Right lobe of liver (tissue), 6 donors: ENCODE measurements at regions not wholly inside any gene's neighbourhood (a gene's known extent, or its start where the extent isn't known, plus 50 kb on each side); places are given as distances from the start of the nearest gene placed in this dataset.

Source experiments
- ATAC-seq, 4 donors: fragments of 200-7000 bp; cut with Tn5 transposase; one replicate each; pipeline ENCODE4 v1.9.1; 2020; ENCODE audit warnings: mild to moderate bottlenecking in 4 of 4, moderate library complexity in 4 of 4
- DNase-seq, 3 donors: peaks; one replicate each; pipeline ENCODE4 v3.0.0-alpha.2; 2020
- H3K27ac ChIP-seq, 3 donors: fragments of 200-600 bp; one replicate each; pipeline ENCODE4 v1.8.0; 2022
- H3K27me3 ChIP-seq, 2 donors: fragments of 200-600 bp; one replicate each; pipeline ENCODE4 v1.8.0; 2022
- H3K36me3 ChIP-seq, 4 donors: fragments of 200-600 bp; sonication (generic) in 1 of 4; one replicate each; pipeline versions ENCODE4 v1.5.1 to v1.8.0; 2017 to 2022; ENCODE audit warnings: control low read depth in 1 of 4
- H3K4me1 ChIP-seq, 4 donors: fragments of 200-600 bp; sonication (generic) in 1 of 4; one replicate each; pipeline versions ENCODE4 v1.5.1 to v1.8.0; 2017 to 2022; ENCODE audit warnings: control low read depth in 1 of 4
- H3K4me3 ChIP-seq, 3 donors: fragments of 200-600 bp; one replicate each; pipeline ENCODE4 v1.8.0; 2022
- H3K9me3 ChIP-seq, 4 donors: fragments of 200-600 bp; sonication (generic) in 1 of 4; one replicate each; pipeline versions ENCODE4 v1.5.1 to v1.8.0; 2017 to 2022; ENCODE audit warnings: control low read depth in 1 of 4
- POLR2A ChIP-seq: fragments of 450-650 bp; IDR thresholded peaks from one replicate; pipeline ENCODE4 v1.6.1; 2017; ENCODE audit warnings: antibody characterized with exemption, mild to moderate bottlenecking
- WGBS: methylation state at CpG from one replicate; pipeline ENCODE4 v1.1.6; 2018; ENCODE audit warnings: low coverage, low lambda C conversion rate; ENCODE audit not compliant: insufficient coverage; ENCODE audit errors: missing lambda C conversion rate; 5-methylcytosine and 5-hydroxymethylcytosine counted together
- intact Hi-C, 2 donors: fragments of 100-400 bp; cut with DNase I; formaldehyde crosslinking; loops; one replicate each; pipeline versions ENCODE4 v1.11.2 to v1.14.1; 2022
- TF ChIP-seq, protein P1 (sequence below), 4 donors: fragments of 200-600 bp in 3 of 4; fragments of 450-650 bp in 1 of 4; IDR thresholded peaks; one replicate each; pipeline versions ENCODE4 v1.5.1 to v1.8.0; 2016 to 2022; ENCODE audit warnings: antibody characterized with exemption in 4 of 4, mild to moderate bottlenecking in 2 of 4
- donor health status: DM: no; HTN: yes; CAD: no.
- donor health status: DM: no; HTN: no; CAD: no.
- donor health status: DM: no; HTN: no; CAD: no.
- donor health status: DM: no; HTN: yes; CAD: no.
- donor health status: DM: no; HTN: yes; CAD: no.

DNA sequence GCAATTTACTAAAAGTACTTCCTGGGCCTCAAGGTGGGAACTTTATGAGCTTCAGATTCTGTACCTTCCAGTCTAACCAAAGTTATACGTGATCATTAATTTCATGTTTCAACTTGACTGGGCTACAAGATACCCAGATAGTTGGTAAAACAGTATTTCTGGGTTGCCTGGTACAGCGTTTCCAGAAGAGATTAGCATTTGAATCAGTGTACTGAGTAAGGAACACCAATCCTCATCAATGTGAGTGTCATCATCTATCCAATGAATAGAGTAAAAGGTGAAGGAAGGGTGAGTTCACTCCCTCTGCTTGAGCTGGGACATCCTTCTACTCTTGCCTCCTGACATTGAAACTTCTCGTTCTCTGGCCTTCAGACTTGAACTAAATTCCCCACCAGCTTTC lies 274.5 kb upstream of the ID2 start:
- Histone ChIP-seq H3K27ac (no peak overlapping the region), H3K27me3 (no peaks in the 10 kb centered on the region), H3K4me3 (no peak overlapping the region), H3K4me1 (peaks cover 0 to 35% (median 14%) of the 10 kb centered on the region in 4 donors), H3K36me3 (no peaks in the 10 kb centered on the region), H3K9me3 (no peaks in the 10 kb centered on the region)
- 91% methylated on average over 3 of the region's 3 CpGs for WGBS
- ATAC-seq (no peak), DNase-seq (no peak)
- TF ChIP-seq, protein P1, sequence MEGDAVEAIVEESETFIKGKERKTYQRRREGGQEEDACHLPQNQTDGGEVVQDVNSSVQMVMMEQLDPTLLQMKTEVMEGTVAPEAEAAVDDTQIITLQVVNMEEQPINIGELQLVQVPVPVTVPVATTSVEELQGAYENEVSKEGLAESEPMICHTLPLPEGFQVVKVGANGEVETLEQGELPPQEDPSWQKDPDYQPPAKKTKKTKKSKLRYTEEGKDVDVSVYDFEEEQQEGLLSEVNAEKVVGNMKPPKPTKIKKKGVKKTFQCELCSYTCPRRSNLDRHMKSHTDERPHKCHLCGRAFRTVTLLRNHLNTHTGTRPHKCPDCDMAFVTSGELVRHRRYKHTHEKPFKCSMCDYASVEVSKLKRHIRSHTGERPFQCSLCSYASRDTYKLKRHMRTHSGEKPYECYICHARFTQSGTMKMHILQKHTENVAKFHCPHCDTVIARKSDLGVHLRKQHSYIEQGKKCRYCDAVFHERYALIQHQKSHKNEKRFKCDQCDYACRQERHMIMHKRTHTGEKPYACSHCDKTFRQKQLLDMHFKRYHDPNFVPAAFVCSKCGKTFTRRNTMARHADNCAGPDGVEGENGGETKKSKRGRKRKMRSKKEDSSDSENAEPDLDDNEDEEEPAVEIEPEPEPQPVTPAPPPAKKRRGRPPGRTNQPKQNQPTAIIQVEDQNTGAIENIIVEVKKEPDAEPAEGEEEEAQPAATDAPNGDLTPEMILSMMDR (IDR thresholded peaks at IDR 0.05) = no peak
- TF ChIP-seq POLR2A = no peak
- intact Hi-C loops = no loop called here

DNA sequence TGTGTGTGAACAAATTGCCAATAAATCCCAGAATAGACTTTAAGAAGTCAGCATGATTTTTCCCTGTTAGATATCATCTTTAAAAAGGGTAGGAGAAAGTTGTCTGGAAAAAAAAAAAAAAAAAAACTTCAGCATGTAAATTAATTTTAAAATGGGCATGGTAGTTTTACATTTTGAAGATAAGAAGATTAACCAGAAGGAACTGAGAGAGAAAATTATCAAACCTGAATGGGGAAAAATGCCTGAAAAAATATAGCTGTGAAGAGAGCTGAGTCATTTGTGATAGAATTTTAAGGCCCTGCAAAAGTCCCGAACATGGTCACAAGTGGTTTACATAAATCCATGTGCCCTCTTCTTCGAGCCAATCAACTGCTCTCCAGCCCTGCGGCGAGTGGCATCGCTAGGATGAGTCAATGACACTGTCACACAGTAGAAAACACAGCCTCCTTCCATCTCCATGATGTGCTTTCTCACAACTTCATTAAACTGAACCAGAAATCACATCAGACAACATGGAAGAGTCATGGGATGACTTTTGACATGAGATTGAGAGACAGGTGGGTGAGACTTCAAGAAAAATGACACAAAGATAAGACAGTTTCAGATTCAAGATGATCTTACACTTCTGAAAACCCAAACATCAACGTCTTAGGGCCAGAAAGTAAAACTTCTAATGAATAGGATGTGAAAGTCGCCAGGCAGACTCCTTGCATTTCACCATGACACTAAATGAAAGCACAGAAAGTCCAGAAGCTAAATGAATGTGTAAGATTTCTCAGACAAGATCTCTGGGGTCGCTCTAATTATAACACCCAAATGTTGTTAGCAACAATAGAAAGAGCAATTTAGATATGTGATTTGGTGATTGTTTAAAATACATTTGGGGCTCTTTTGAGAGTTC lies 273.0 kb upstream of the ID2 start:
- Histone ChIP-seq H3K27me3 (no peaks in the 10 kb centered on the region), H3K9me3 (no peaks in the 10 kb centered on the region), H3K4me1 (peaks cover 0 to 41% (median 20%) of the 10 kb centered on the region in 4 donors), H3K27ac (peak overlapping the region; percentile 64 to 96 (median 92)), H3K4me3 (no peak overlapping the region), H3K36me3 (no peaks in the 10 kb centered on the region)
- WGBS = 80% methylated on average over 5 of the region's 8 CpGs
- TF ChIP-seq POLR2A = no peak
- TF ChIP-seq, protein P1 (IDR thresholded peaks at IDR 0.05) = no peak
- no peak for ATAC-seq
- DNase-seq = no peak
- intact Hi-C loops = no loop called here

DNA sequence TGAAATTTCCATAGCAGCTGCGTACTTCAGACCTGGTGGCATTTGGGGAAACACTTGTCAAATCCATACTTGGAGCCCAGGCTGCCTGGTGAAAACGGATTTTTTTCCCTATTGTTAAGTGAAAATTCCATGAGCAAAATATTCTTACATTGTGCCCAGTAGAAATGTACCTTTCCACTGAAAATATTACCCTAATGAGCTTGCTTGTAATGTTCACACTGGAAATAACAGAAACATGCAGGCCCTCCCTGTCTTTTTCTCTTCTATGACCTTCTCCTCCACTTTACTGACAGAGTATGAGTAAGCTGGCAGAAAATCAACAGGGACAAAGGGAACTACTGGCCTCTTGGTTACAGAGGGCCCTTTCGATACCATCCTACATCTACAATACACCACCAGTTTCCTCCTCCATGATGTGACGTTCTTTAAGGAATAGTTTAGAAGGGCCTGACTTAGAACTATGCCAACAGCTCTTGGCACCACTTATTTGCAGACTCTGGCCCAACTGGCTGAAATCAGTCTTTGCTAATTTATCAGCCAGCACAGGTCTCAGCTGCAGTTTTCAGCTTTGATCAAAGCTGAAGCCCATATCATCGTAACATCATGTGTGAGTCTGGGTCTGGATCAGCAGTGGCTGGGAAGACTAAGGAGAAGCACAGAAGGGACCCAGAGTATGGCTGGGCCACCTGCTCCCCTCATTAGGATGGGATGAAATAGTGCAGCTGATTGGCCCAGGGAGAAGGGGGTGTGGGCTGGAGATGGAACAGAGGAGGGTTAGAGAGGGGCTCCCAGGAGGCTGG lies 272.2 kb upstream of the ID2 start:
- intact Hi-C loops = loop anchor here in 1 of 2 donors (10.0 kb wide), 1 partner anchor 275 kb away; the partner anchor contains the start of gene ID2
- Histone ChIP-seq H3K4me1 (peaks cover 0 to 46% (median 22%) of the 10 kb centered on the region in 4 donors), H3K27ac (peak overlapping the region; percentile 64 to 96 (median 92)), H3K4me3 (no peak overlapping the region), H3K27me3 (no peaks in the 10 kb centered on the region), H3K9me3 (no peaks in the 10 kb centered on the region), H3K36me3 (no peaks in the 10 kb centered on the region)
- DNase-seq (no peak), ATAC-seq (peak; percentile 16 to 65 (median 38))
- peak; percentile 11 for TF ChIP-seq POLR2A
- TF ChIP-seq, protein P1 (IDR thresholded peaks at IDR 0.05) = no peak
- WGBS = 55% methylated on average over 5 of the region's 5 CpGs

DNA sequence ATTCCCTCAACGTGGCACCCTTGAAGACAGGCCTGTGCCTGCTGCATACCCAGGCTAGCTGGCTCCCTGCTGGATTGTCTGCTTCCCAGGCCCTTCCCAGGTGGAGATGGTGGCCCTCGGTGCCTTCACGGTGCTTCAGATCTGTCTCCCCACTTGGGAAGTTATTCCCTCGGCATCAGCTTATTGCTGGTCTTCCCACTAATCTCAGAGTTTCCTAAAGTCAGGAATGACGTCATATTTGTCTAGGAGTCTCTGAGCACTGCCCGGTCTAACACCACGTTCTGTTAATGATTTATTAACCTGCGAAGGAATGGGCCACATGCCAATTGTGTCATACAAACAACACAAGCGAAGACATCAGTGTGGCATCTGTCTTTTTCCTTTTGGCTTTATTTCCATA lies 269.8 kb upstream of the ID2 start:
- H3K4me1 ChIP-seq = peaks cover 0 to 69% (median 33%) of the 10 kb centered on the region in 4 donors
- H3K36me3 ChIP-seq = no peaks in the 10 kb centered on the region
- intact Hi-C loops = loop anchor here in 1 of 2 donors (10.0 kb wide), 1 partner anchor 273 kb away; the partner anchor contains the start of gene ID2
- WGBS = 21% methylated on average over 8 of the region's 9 CpGs
- no peaks in the 10 kb centered on the region for H3K27me3 ChIP-seq
- peak overlapping the region in 1 of 3 donors; percentile 4 for H3K4me3 ChIP-seq
- H3K9me3 ChIP-seq = no peaks in the 10 kb centered on the region
- H3K27ac ChIP-seq = peak overlapping the region; percentile 81 to 96 (median 92)
- ATAC-seq (peak; percentile 47 to 66 (median 55)), DNase-seq (peak in 1 of 3 donors; percentile 88)
- TF ChIP-seq, protein P1 (IDR thresholded peaks at IDR 0.05) = no peak
- TF ChIP-seq POLR2A = peak; percentile 40
